ENCODE measurements at regions not wholly inside any gene's neighbourhood (a gene's known extent, or its start where the extent isn't known, plus 50 kb on each side); places are given as distances from the start of the nearest gene placed in this dataset.
"Not testable (repeated sequence)": the region's sequence is repeated elsewhere in the genome, so short reads cannot be mapped to it uniquely, and the experiment has no call there.

- no peak for DNase-seq
These were observed 65.6 kb downstream of the UFM1 start for GRCh38 chr13:38415233-38415632.

- DNase-seq = no peak
These were observed 67.6 kb downstream of the UFM1 start for GRCh38 chr13:38417241-38417640.

GRCh38 chr13:38417727-38418126, 68.1 kb downstream of the UFM1 start:
- no peak for DNase-seq

- DNase-seq = no peak
These were observed 68.6 kb downstream of the UFM1 start for GRCh38 chr13:38418286-38418685.

DNA sequence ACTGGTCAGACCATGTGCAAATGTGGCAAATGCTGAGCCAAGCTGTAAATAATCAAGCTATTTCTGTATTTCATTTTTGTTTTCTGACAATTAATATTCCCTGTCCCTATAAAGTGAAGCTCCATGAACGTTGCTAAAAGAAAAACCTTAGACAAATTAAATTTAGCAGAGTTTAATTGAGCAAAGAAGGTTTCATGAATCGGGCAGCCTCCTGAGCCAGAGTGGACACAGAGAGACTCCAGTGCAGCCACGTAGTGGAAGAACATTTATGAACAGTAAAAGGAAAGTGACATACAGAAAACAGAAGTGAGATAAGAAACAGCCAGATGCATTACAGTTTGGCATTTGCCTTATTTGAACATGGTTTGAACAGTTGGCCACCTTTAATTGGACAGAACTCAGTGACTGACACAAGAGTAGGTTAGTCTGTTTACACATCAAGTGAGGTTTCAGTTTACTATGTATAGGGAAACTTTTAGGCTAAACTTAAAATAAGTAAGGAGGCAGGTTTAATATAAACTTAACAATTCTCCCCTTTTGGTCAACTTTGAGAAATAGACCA, 69.7 kb downstream of the UFM1 start:
- DNase-seq = no peak

- DNase-seq = no peak
These were observed 72.2 kb downstream of the UFM1 start for GRCh38 chr13:38421590-38422560.

DNA sequence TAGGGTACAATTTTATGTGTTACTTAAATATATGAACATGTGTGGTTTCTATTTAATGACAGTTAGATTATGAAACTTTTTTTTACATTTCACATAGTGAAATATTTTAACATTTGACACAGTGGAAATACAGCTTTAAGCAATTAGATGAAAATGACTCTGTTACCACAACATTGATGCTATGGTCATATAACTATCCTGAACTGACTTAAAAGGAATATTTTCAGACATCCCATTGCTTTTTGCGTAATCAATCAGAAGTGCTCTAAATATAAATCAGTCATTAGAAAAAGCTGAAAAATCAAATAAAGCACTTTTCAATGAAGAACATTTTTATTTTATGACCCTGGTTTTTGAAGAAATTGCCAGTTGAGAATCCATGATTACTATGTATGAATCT, 80.3 kb downstream of the UFM1 start:
- DNase-seq = no peak

DNA sequence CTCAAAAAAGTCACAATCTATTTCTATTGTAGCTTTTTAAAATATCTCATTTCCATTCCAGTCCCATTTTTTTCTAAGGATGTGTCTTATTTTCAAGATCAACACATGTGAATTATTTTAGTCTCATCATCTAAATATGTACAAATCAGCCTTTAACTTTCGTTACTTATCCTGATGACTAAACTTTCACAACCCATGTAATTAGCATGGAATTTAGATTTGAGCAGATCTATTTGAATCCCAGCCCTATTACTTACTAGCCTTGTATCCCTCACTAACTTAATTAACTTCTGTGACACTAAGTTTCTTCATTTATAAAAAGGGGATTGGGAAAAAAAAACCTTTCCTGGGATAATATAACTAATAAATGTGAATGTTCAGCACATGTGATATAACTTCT, 81.1 kb downstream of the UFM1 start:
- no peak for DNase-seq

- no peak for DNase-seq
These were observed 91.0 kb downstream of the UFM1 start for GRCh38 chr13:38440666-38441065.

DNA sequence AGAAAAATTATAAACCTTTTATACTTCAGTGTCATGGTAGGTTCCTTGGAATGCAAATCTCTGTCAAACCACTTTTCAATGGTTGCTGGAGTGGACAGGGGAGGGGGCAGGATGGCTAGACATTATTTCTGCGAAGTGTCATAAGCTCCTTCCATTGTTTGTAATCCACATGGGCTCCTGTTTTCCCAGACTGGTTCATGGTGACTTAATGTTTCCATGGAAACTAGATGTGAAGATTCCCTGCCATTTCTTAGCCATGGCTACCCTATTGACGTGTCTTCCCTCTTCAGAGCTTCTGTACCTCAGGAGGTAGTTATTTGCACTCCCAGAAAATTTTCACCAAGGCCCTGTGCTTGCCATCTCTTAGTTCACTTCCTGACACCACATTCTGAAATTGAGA, 95.3 kb downstream of the UFM1 start:
- no peak for DNase-seq

DNA sequence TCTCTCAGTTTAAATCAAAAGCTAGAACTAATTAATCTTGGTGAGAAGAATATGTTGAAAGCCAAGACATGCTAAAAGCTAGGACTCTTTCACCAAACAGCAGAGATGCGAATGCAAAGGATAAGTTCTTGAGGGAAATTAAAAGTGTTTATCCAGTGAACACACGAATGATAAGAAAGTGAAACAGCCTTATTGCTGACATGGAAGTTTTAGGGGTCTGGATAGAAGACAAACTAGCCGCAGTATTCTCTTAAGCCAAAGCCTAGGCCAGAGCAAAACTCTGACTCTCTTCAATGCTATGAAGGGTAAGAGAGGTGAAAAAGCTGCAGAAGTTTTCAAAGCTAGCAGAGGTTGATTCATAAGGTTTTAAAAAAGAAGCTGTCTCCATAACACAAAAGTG, 103.0 kb downstream of the UFM1 start:
- no peak for DNase-seq

DNA sequence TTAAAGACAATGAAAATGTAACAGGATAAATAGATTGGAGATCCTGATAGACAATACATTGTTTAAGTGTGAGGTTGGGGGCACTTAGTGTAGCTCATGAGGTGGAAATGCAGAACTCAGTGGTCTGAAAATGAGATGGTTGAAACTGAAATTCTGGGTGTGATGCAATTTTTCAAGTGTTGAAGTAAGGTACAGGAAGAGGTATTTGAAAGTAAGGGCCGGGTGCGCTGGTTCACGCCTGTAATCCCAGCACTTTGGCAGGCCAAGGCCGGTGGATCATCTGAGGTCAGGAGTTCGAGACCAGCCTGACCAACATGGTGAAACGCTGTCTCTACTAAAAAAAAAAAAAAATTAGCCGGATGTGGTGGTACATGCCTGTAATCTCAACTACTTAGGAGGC, 113.0 kb downstream of the UFM1 start:
- no peak for DNase-seq

- DNase-seq = no peak
These were observed 113.4 kb downstream of the UFM1 start for GRCh38 chr13:38463048-38463447.

DNA sequence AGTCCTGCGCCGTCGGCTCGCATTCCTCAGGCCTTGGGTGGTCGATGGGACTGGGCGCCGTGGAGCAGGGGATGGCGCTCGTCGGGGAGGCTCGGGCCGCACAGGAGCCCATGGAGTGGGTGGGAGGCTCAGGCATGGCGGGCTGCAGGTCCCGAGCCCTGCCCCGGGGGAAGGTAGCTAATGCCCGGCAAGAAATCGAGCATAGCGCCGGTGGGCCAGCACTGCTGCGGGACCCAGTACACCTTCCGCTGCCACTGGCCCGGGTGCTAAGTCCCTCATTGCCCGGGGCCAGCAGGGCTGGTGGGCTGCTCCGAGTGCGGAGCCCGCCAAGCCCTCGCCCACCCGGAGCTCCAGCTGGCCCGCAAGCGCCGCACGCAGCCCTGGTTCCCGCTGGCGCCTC, 122.8 kb downstream of the UFM1 start:
- DNase-seq = not testable (repeated sequence)

DNA sequence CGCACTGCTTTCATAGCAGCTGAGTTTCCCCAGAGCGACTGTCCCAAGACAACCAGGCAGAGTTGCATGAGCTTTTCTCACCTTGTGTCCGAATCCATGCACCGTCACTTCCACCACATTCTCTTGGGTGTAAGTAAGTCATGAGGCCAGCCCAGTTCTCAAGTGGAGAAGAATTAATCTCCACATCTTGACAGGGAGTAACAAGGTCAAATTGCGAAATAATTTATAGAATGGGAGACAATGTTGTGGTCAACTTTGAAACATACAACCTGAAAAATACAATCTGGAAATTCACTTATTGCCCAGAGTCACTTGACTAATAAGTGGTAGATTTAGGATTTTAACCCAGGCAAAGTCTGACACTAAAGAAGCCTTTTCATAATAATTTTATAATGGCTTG, 123.7 kb downstream of the UFM1 start:
- DNase-seq = no peak

- no peak for DNase-seq
These were observed 128.0 kb downstream of the UFM1 start for GRCh38 chr13:38477676-38478075.

DNA sequence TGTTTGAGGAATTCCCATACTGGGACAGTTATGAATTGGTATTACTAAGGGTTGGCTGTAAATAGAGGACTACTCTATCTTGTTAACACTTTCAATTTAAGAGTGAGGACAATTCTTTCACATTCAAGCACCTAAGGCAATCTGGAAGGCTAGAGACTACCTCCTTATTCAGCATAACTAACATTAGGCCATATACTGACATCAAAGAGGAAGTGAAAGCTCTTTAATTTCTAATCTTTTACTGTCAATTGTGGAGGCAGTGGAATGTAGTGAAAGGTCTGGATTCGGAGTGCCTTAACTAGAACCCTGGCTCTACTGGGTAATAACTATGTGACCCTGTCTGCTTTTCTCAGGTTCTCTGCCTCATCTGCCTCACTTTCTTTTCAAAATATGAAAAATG, 134.0 kb downstream of the UFM1 start:
- DNase-seq = no peak

- no peak for DNase-seq
These were observed 141.0 kb downstream of the UFM1 start for GRCh38 chr13:38490657-38491056.

DNA sequence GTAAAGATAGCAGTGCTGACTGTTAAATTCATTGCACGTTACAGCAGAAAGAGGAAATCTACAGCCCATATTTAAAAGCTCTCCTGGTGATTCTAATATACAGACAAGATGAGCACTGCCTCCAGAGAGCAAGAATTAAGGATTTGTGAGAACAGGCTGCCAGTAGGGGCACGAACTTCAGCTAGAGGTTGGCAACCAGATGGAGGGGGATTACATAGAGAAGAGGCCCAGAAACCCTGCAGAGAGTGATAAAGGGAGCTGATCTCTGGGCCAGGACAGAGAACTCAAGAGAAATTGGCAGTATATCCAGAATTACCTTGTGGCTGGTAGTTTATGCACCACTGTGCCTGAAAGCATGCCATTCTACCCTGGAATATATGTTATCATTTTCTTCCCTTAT, 144.8 kb downstream of the UFM1 start:
- no peak for DNase-seq

- no peak for DNase-seq
These were observed 147.3 kb downstream of the UFM1 start for GRCh38 chr13:38496917-38497316.

GRCh38 chr13:38498271-38498670, 148.6 kb downstream of the UFM1 start:
- DNase-seq = no peak

- DNase-seq = no peak
These were observed 164.9 kb downstream of the UFM1 start for GRCh38 chr13:38514575-38514974.

DNA sequence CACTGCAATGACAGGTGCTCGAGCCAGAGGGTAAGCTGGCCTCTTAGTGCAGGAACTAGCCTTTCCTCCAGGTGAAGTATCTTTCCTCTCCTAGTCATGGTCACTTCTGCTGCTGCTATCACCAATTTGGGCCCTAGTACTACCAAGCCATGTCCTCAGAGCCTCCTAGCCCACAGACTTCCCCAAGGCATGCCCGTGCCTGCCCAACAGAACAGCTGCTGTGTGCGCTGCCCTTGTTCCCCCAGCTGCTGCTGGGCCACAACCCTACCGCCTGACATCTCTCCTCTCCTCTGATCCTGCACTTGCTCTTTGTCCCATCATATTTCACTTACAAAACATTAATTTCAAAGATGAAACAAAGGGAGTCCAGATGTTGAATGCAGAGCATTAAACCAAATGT, 168.5 kb upstream of the FREM2 start:
- no peak for DNase-seq

- DNase-seq = no peak
These were observed 167.5 kb upstream of the FREM2 start for GRCh38 chr13:38519229-38519911.

All from right hindlimb (tissue), 1 donor.